BJ (cell line): ENCODE measurements at regions not wholly inside any gene's neighbourhood (a gene's known extent, or its start where the extent isn't known, plus 50 kb on each side); places are given as distances from the start of the nearest gene placed in this dataset.

Experiments used
- CTCF ChIA-PET: fragments of 350-600 bp; formaldehyde crosslinking; extraction: SDS; loops from one replicate; lab custom pipeline; 2021; ENCODE audit warnings: antibody characterized with exemption, inconsistent platforms; lab: Yijun Ruan, JAX
- POLR2A ChIA-PET: fragments of 300-600 bp; sonication (Branson Sonifier 250); formaldehyde crosslinking; extraction: SDS; loops from one replicate; lab custom pipeline; 2021; ENCODE audit warnings: antibody characterized with exemption; lab: Charles Lee
- DNase-seq: peaks from one replicate; pipeline ENCODE4 v3.0.0-alpha.2; 2011; ENCODE audit warnings: low read depth
- H3K27me3 ChIP-seq: 2 replicates; pipeline ENCODE4 v1.6.0; 2011; ENCODE audit warnings: low read length; ENCODE audit not compliant: control insufficient read depth, insufficient read depth
- H3K36me3 ChIP-seq: 2 replicates; pipeline ENCODE4 v1.5.1; 2011; ENCODE audit warnings: low read length; ENCODE audit not compliant: control insufficient read depth, insufficient read depth
- H3K4me3 ChIP-seq: 2 replicates; pipeline ENCODE4 v1.5.1; 2011; ENCODE audit warnings: low read depth, mild to moderate bottlenecking, control low read depth, low read length
- CTCF ChIP-seq: IDR thresholded peaks from 2 replicates; pipeline ENCODE4 v1.5.1; 2011; ENCODE audit warnings: low read depth, mild to moderate bottlenecking, control low read depth, inconsistent platforms, low read length, moderate library complexity; ENCODE audit not compliant: insufficient read depth

DNA sequence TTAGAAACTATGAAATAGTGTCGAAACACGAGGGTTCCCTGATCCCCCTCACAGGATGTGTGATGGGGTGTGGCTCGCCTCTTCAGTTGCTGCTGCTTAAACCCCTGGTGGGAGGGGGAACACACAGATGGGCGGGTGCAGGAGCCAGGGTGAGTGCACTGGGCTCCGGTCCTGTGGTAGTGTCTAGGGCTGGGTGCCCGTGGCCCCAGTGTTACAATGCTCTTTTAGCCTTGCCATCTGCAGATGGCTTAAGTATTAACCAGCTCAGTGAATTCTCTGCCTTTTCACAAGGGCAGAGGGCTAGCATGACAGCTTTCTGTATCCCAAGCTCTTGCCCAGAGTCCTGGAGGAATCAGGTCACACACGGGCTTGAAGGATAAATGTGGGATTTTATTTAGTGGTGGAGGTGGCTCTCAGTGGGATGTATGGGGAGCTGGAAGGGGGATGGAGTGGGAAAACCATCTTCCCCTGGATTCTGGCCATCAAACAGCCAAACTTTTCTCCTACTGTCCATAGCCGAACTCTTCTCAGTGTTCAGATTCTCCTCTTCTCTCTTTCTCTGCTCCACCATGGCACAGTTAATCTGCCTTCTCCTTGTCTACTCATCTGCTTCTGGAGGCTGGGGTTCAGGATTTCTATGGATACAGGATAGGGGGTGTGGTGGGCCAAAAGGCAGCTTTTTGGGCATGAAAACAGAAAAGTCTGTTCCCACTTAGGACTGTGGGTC lies 659.0 kb downstream of the EPM2A start:
- no peak for DNase-seq
- H3K27me3 ChIP-seq = no peaks in the 10 kb centered on the region
- H3K4me3 ChIP-seq = no peak overlapping the region
- TF ChIP-seq CTCF = no peak
- ChIA-PET CTCF (no interaction called here), POLR2A (no interaction called here)
- no peaks in the 10 kb centered on the region for H3K36me3 ChIP-seq

- DNase-seq = no peak
- ChIA-PET POLR2A (no interaction called here), CTCF (no interaction called here)
- no peak overlapping the region for H3K4me3 ChIP-seq
- H3K36me3 ChIP-seq = no peaks in the 10 kb centered on the region
- no peak for TF ChIP-seq CTCF
- no peaks in the 10 kb centered on the region for H3K27me3 ChIP-seq
These were observed 657.9 kb downstream of the EPM2A start for GRCh38 chr6:145077382-145077781.

DNA sequence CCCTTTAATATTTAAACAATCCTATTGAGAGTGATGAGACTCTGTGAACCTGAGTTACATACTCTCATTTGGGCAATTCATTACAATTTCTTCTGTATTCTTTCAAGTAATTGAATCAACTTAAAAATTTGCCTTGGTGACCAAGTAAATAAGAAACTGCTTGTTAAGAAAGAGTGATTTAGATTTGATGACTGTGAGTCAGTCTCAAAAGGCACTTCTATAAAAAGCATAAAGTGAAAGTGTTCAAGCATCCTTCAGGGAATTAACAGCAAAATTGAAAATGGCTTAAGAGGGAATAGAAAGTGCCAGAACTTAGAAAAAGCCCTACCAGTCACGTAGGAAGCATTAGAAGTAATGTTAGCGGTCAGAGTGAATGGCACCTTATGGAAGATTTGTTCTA lies 654.7 kb downstream of the EPM2A start:
- no peaks in the 10 kb centered on the region for H3K36me3 ChIP-seq
- no peak for TF ChIP-seq CTCF
- ChIA-PET POLR2A (no interaction called here), CTCF (no interaction called here)
- DNase-seq = no peak
- no peaks in the 10 kb centered on the region for H3K27me3 ChIP-seq
- no peak overlapping the region for H3K4me3 ChIP-seq

- H3K4me3 ChIP-seq = no peak overlapping the region
- POLR2A ChIA-PET = no interaction called here
- CTCF ChIA-PET = no interaction called here
These were observed 653.6 kb downstream of the EPM2A start for GRCh38 chr6:145081677-145082076.

DNA sequence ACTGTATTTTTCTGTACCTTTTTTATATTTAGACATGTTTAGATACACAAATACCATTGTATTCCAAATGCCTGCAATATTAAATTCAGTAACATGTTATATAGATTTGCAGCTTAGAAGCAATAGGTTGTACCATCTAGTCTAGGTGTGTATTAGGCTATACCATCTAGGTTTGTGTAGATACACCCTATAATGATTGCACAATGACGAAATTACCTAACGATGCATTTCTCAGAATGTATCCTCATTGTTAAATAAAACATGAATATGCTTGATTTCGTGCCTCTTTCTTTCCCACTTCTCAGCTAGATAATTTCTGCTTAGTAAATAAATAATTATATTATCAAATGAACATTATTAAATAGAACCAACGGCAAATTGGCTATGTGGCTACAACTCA lies 653.0 kb downstream of the EPM2A start:
- no peak for DNase-seq
- Histone ChIP-seq H3K36me3 (no peaks in the 10 kb centered on the region), H3K4me3 (no peak overlapping the region), H3K27me3 (no peaks in the 10 kb centered on the region)
- ChIA-PET POLR2A (no interaction called here), CTCF (no interaction called here)
- TF ChIP-seq CTCF = no peak

More at GRCh38 chr6:145081677-145082076, 653.6 kb downstream of the EPM2A start:
- Histone ChIP-seq H3K36me3 (no peaks in the 10 kb centered on the region), H3K27me3 (no peaks in the 10 kb centered on the region)
- TF ChIP-seq CTCF = no peak
- no peak for DNase-seq
